Fibroblast of peridontal ligament (primary cell): ENCODE measurements at regions not wholly inside any gene's neighbourhood (a gene's known extent, or its start where the extent isn't known, plus 50 kb on each side); places are given as distances from the start of the nearest gene placed in this dataset.

Source experiments
- DNase-seq: peaks from one replicate; pipeline ENCODE4 v3.0.0-alpha.2; 2010; ENCODE audit errors: extremely low read depth

GRCh38 chr6:17047889-17048288 is 54.0 kb upstream of the STMND1 start:
- DNase-seq, result no peak

GRCh38 chr6:17045581-17046322 is 56.1 kb upstream of the STMND1 start:
- peak; percentile 73 for DNase-seq

GRCh38 chr6:17043148-17043522 is 58.7 kb upstream of the STMND1 start:
- DNase-seq, result no peak

- DNase-seq, result peak; percentile 66
Observed at GRCh38 chr6:17042422-17043147, 59.3 kb upstream of the STMND1 start.

GRCh38 chr6:17039266-17039665 is 62.6 kb upstream of the STMND1 start:
- DNase-seq, result no peak

GRCh38 chr6:17038316-17038715 is 63.5 kb upstream of the STMND1 start:
- DNase-seq, result peak; percentile 88

GRCh38 chr6:17036065-17036393 is 65.8 kb upstream of the STMND1 start:
- DNase-seq, result no peak

- DNase-seq, result no peak
Observed at GRCh38 chr6:17035257-17036064, 66.4 kb upstream of the STMND1 start.

- no peak for DNase-seq
Observed at GRCh38 chr6:17033746-17034145, 68.1 kb upstream of the STMND1 start.

- DNase-seq, result peak; percentile 99
Observed at GRCh38 chr6:17032988-17033634, 68.7 kb upstream of the STMND1 start.

GRCh38 chr6:17032590-17032987 is 69.3 kb upstream of the STMND1 start:
- no peak for DNase-seq

GRCh38 chr6:17031961-17032360 is 69.9 kb upstream of the STMND1 start:
- no peak for DNase-seq

- DNase-seq, result no peak
Observed at GRCh38 chr6:17027441-17027840, 74.4 kb upstream of the STMND1 start.

- no peak for DNase-seq
Observed at GRCh38 chr6:17022604-17023003, 79.2 kb upstream of the STMND1 start.

GRCh38 chr6:17021539-17021889 is 80.3 kb upstream of the STMND1 start:
- DNase-seq, result peak; percentile 90

GRCh38 chr6:17020889-17021538 is 80.8 kb upstream of the STMND1 start:
- DNase-seq, result no peak

GRCh38 chr6:17018425-17018824 is 83.4 kb upstream of the STMND1 start:
- no peak for DNase-seq

GRCh38 chr6:17017416-17017815 is 84.4 kb upstream of the STMND1 start:
- no peak for DNase-seq

GRCh38 chr6:17015551-17016381 is 86.1 kb upstream of the STMND1 start:
- no peak for DNase-seq

- DNase-seq, result peak; percentile 87
Observed at GRCh38 chr6:17015144-17015543, 86.7 kb upstream of the STMND1 start.

GRCh38 chr6:17013701-17014100 is 88.1 kb upstream of the STMND1 start:
- peak; percentile 88 for DNase-seq
